ENCODE measurements at regions not wholly inside any gene's neighbourhood (a gene's known extent, or its start where the extent isn't known, plus 50 kb on each side); places are given as distances from the start of the nearest gene placed in this dataset.
"Not testable (repeated sequence)": the region's sequence is repeated elsewhere in the genome, so short reads cannot be mapped to it uniquely, and the experiment has no call there.

DNA sequence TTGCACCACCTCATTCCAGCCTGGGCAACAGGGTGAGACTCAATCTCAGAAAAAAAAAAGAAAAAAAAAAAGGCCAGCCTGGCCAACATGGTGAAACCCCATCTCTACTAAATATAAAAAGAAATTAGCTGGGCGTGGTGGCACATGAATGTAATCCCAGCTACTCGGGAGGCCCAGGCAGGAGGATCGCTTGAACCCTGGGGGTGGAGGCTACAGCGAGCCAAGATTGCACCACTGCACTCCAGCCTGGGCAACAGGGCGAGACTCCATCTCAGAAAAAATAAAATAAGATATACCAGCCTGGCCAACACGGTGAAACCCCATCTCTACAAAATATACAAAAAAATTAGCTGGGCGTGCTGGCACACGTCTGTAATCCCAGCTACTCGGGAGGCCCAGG is 1602.3 kb downstream of the RPIA start:
- TF ChIP-seq, protein P1, sequence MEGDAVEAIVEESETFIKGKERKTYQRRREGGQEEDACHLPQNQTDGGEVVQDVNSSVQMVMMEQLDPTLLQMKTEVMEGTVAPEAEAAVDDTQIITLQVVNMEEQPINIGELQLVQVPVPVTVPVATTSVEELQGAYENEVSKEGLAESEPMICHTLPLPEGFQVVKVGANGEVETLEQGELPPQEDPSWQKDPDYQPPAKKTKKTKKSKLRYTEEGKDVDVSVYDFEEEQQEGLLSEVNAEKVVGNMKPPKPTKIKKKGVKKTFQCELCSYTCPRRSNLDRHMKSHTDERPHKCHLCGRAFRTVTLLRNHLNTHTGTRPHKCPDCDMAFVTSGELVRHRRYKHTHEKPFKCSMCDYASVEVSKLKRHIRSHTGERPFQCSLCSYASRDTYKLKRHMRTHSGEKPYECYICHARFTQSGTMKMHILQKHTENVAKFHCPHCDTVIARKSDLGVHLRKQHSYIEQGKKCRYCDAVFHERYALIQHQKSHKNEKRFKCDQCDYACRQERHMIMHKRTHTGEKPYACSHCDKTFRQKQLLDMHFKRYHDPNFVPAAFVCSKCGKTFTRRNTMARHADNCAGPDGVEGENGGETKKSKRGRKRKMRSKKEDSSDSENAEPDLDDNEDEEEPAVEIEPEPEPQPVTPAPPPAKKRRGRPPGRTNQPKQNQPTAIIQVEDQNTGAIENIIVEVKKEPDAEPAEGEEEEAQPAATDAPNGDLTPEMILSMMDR (IDR thresholded peaks at IDR 0.05): not testable (repeated sequence)
- TF ChIP-seq POLR2A (IDR thresholded peaks at IDR 0.05): not testable (repeated sequence)

Data from uterus (tissue), 2 donors.